PC-3 (cell line): ENCODE measurements at regions not wholly inside any gene's neighbourhood (a gene's known extent, or its start where the extent isn't known, plus 50 kb on each side); places are given as distances from the start of the nearest gene placed in this dataset.

Source experiments
- CTCF ChIP-seq: fragments of 300-600 bp; sonication (generic); conservative IDR thresholded peaks from 2 replicates; pipeline ENCODE4 v1.5.1; 2017; ENCODE audit warnings: antibody characterized with exemption, low read depth, mild to moderate bottlenecking, low read length
- EZH2 ChIP-seq: fragments of 300-600 bp; sonication (generic); IDR thresholded peaks from one replicate; pipeline ENCODE4 v1.6.1; 2017; ENCODE audit warnings: antibody characterized with exemption, mild to moderate bottlenecking, low read length; ENCODE audit not compliant: unreplicated experiment

DNA sequence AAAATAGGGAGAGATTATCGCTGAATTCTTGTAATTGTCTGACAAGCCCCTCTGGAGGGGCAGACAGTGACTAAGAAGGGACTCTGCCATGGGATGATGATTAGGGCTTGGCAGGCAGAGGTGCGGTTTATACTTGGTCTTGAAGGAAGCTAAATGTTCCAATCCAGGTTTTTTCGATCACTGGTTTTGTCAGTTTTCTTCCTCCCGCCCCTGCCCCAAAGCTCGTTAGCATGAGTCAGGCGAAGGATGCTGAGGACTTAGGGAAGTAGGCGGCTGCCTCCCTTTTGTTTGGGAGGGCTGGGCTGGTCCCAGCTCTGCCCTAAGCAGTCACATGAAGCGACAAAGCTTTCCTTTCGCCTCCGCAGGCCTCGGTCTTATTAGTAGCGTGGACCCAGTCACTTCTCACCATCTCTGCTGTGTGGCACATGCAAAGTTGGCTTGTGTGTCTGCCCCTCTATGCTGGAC lies 314.2 kb downstream of the CDC5L start:
- TF ChIP-seq CTCF (no peak), EZH2 (no peak)
